GM19025 (cell line): ENCODE measurements at regions not wholly inside any gene's neighbourhood (a gene's known extent, or its start where the extent isn't known, plus 50 kb on each side); places are given as distances from the start of the nearest gene placed in this dataset.

Experiments used
- ATAC-seq: cut with Tn5 transposase; IDR thresholded peaks from one replicate; pipeline ENCODE4 v1.9.1; 2021; ENCODE audit warnings: mild to moderate bottlenecking, low read depth, moderate library complexity; ENCODE audit not compliant: unreplicated experiment

GRCh38 chr4:137602436-137602835, 70.1 kb upstream of the PCDH18 start:
- no peak for ATAC-seq

DNA sequence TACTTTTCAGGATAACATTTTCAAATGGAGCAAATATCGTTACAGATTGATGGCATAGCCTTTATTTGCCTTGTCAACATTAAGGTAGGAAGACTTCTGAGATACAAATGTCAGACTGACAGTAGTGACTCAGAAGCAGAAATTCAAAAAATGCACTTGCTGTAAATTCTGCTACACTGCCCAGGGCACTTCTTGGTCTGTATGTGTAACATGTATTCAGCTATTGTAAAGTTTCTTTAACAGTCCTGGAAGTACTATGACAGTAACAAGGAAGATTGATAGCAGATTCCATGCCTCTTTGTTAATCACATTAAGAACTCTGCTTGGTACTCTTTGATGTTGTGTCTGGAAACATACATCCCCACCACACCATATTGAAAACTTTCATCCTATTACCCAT, 69.6 kb upstream of the PCDH18 start:
- no peak for ATAC-seq

DNA sequence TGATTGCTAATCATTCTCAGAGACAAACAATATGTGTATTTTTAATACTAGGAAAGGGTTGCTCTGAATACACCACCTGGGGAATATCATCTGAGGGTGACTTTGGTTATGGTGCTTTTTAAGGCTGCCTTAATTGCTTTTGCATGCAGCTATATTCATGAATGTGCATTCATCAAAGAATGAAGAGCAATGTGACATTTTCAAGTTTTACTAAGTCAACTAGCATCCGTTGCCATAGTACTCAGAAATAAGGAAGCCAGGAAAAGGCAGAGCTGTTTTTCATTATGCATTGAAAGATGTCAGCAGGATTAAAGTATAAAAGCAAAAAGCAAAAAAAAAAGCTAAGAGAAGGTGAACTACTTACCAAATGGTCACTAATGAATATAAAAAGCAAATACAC, 67.4 kb upstream of the PCDH18 start:
- no peak for ATAC-seq

DNA sequence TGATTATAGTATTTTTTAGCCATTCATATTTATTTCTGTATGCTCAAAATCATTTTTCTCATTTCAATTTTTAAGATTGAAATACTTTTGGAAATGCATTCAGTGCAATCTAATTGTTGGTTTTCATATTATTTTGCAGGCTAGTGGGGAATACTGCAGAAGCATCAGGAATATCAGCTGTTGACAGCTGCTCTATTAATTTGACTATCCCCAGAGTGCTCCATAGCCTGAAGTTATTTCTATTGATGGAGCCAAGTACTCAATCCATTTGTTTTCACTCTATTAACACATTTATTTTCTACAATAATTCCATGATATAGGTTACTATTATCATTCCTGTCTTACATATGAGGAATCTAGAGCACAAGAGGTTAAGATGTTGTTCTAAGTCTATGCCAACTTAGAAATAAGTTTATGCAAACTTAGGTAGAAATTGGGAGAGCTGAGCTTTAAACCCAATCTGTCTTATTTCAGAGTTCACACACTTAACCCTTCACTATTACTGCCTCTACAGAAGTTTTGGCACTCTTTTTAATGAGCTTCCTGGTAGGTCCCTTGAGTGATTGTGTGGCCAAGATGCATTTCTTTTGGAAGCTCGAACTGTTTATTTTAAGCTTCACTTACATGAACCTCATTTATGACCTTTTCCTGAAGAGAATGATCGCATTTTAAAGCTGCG, 65.6 kb upstream of the PCDH18 start:
- ATAC-seq, result no peak

- no peak for ATAC-seq
These were observed 55.5 kb upstream of the PCDH18 start for GRCh38 chr4:137587796-137588195.

GRCh38 chr4:137583671-137584070, 51.4 kb upstream of the PCDH18 start:
- no peak for ATAC-seq
